NCI-H510A (cell line): ENCODE measurements at regions not wholly inside any gene's neighbourhood (a gene's known extent, or its start where the extent isn't known, plus 50 kb on each side); places are given as distances from the start of the nearest gene placed in this dataset.
"Not testable (repeated sequence)": the region's sequence is repeated elsewhere in the genome, so short reads cannot be mapped to it uniquely, and the experiment has no call there.

ENCODE experiments used
- DNase-seq: peaks from one replicate; lab custom pipeline; 2025; lab: John Stamatoyannopoulos, UW

DNA sequence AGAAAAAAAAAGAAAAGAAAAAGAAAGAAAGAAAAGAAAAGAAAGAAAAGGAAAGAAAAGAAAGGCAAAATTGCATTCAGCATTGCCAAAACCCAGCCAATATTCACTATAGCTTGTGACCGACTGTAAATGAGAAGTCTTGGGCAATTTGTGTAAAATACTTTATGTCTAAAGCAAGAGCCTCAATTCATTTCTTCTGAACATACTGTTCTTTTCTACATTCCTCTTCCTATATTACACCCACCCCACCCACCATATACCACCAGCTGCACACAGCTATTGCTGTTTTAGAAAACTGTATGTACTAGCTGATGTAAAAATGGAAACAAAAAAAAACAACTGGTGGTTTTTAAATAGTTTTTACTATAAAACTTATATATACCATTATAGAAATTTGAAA is 156.9 kb upstream of the TTC29 start:
- no peak for DNase-seq

DNA sequence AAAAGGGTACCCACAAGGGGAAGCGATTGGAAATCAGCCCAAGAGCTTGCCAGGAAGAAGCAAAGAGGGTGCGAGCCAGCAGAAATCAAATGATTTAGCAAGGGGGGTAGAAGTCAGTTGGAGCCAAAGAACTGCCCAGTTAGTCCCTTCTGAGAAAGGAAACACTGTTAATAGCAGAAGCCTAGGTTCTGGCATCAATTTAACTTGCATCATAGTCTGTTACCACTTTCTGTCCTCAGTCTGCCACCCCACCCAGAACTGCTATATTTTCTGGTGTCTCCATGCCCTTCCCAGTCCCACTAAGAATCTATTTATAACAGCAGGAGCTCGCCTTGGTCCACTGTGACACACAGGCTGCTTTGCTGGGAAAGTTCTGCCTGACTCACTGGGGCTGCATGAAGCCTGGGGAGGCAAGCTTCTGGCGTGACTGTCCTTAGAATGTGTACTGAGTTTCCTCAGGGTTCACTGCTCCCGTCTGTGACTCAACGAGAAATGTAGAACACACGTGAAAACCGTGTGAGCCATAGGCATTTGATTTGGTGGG is 157.8 kb upstream of the TTC29 start:
- DNase-seq = no peak

DNA sequence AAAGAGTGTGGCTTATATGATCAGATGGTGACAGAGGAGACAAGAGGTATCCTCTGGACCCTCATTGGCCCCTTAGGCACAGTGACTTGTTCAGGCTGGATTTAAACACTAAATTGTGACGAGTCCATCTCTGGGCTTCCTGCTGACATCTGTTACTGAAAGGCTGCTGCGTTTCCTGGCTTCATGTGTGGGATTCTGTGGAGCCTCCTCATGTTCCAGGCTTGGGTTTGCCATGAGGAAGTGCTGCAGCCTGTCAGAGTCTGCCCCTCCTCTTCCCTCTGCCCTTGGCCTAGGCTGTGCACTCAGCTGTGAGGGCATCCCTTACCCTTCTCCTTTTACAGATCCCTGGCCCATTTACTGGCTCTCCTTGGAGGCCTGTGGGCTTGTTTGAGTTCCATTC is 159.1 kb upstream of the TTC29 start:
- DNase-seq = no peak

DNA sequence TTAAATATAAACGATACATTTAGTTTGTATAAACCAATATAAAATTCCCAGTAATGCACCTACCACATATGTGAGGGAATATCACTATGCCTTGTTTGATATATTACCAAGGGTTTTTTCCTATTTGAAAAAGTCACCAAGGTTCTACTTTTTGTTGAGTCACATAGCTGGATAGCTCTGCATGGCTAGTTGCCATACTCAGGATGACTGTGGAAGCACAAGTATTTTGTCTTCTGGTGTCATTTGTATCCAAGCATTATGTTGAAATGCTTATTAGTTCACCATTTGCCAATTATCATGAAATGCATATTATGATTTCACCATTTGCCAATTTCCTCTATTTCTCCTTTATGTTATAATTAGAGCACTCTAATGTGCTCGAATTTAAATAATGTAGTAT is 162.7 kb upstream of the TTC29 start:
- no peak for DNase-seq

DNA sequence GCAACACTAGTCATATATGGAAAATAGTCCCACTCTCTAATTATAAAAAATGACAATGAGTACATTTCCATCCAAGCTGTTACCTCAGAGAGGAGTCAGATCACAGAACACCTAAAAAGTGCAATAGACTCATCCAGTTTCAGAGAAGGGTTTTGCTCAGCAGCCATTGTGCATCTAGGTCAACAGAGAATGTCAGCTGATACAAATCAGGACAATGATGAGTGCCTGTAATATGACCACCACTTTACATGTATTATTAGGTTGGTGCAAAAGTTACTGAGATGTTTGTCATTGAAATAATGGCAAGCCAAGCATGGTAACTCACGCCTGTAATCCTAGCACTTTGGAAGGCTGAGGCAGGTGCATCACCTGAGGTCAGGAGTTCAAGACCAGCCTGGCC is 164.1 kb upstream of the TTC29 start:
- DNase-seq = no peak

DNA sequence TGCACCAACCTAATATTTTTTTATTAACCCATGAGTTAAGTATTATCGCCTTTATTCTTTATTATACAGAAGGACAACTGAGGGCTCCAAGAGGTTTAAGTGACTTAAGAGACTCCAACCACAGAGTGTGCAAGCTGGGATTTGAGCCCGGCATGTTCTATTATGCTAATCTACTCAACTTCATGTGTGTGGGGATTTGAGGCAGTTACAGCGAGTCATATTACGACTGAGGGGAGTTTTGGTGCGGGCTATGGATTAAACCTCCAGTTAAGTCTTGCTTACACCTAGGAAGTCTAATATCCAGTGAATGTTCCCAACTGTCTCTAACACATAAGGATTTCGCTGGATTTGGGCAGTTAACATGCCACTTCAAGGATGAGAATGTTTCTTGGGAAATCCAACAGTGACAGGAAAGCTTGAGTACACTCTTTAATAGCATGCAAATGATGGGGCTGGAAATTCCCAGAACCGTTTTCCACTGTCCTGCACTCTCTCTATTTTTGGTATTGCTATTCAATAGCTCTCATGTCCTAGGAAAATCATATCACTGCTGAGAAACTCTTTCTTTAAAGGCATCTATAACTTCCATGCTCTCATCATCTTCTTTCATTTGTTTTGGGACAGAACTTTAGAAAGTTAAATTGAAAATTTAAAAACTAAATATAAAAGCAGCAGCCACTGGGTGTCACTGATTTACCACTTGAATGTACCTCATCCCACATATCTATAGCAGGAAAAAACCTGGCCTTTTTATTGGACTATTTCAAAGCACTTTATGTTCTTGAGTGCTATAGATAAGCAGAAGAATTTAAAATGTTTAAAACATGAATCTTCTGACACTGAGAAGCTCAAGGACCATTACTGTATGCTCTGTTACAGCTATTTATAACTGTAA is 165.1 kb upstream of the TTC29 start:
- no peak for DNase-seq

DNA sequence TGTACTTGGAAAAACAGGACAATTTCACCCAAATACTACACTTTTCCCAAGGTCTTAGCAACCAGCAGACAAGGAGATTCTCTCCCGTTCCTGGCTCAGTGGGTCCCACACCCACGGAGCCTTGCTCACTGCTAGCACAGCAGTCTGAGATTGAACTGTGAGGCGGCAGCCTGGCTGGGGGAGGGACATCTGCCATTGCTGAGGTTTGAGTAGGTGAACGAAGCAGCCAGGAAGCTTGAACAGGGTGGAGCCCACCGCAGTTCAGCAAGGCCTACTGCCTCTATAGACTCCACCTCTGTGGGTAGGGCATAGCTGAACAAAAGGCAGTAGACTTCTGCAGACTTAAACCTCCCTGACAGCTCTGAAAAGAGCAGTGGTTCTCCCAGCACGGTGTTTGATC is 166.5 kb upstream of the TTC29 start:
- not testable (repeated sequence) for DNase-seq

DNA sequence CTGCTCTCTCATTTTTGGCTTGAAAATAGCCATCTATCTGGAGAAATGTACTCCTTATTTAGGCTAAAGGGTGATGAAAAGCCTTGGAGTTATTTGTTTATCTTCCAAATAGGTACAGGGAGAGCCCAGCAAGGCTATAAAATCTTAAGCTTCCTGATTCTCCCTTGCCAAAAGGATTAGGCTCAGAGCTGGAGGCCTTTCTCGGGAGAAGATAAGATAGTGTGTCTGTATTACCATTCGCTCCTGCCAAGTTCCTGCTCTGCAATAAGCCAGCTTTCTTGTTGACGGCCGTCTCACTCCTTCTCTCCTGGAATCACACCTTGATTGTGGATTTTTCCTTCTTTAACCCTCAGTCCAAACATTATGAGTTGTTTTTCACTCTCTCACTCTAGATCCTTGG is 171.8 kb upstream of the TTC29 start:
- DNase-seq = no peak

DNA sequence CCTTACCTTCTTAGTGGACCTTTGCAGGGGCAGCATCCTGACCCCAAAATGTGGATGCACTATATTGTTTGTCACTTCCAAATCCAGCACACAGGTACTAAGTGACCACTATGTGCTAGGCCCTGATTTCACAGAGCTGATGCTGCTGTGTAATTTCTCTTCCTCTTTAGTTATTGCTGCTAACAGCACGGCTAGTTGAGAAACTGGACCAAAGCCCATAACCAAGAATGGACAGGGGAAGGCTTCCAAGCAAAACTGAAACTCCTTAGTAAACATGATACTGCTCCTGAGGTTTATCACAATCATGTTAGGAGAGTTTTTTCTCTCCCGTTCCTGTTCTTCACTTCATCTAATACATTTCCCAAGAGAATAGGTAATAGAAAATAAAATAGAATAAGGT is 172.9 kb upstream of the TTC29 start:
- no peak for DNase-seq

DNA sequence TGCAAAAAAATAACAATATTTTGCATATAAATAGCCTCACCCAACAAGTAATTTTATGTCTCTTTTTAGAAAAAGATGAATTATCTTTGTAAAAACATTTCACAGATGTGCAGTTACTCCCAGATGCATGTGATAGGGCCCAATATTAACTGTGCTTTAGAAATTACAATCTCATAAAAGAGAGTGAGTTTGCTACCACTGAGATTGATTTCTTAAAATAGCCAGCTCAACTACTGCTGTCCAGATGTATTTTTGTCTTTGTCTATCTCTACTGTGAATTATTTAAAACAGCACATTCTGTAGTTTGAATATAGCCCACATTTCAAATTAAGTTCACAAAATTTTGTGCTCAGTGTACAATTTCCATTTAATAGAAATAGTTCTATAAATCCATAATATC is 177.0 kb upstream of the TTC29 start:
- DNase-seq = no peak

DNA sequence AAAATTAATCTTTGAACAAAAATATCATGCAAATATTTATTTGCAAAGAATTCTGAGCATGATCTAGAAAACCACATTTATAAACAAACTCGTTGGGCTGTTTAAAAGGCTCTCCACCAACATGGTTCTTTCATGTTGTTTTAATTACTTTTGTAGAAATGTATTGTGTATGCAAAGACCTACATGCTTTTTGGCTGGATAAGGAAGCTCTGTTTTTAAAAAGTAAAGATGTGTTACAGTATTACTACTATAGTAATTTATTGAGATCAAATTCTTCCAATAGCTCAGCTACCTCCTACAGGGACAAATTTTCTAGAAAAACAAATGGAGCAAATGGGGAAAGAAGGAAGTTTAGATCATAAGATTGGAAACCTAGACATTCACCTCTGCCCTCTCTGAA is 177.5 kb upstream of the TTC29 start:
- no peak for DNase-seq

DNA sequence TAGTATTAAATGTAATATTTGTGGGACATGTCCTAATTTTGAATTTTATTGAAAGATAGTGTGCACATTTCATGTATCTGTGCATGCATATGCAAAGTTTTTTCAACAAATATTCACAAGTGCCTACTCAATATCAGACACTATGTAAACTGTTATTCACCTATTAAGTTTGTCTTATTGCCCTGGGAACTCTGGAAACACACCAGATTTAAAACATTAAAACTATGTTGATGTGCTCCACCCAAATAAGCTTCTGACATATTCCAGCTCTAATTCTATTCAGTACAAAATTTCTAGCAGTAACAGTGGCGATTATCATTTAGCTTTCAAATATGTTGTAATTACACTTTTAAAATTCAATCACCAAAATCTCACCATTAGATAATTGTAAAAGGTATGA is 183.1 kb upstream of the TTC29 start:
- DNase-seq = no peak

DNA sequence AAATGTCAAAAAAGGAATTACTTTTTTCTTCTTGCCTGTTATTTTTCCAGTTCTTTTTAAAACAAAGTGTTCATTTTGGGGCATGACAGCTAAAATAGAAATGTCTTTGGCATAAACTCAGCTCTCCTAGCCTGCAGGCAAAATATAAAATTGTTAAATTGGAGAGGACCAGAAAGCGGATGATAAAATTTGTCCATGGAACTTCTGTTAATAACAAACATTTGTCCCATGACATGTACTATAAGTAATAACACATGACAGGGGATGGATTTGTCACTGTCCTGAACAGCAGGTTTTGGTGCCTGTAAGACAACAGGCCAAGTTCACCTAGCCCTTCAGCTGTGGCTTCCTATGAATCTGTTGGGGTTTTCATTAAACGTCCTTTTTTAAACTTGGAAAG is 184.0 kb upstream of the TTC29 start:
- no peak for DNase-seq

DNA sequence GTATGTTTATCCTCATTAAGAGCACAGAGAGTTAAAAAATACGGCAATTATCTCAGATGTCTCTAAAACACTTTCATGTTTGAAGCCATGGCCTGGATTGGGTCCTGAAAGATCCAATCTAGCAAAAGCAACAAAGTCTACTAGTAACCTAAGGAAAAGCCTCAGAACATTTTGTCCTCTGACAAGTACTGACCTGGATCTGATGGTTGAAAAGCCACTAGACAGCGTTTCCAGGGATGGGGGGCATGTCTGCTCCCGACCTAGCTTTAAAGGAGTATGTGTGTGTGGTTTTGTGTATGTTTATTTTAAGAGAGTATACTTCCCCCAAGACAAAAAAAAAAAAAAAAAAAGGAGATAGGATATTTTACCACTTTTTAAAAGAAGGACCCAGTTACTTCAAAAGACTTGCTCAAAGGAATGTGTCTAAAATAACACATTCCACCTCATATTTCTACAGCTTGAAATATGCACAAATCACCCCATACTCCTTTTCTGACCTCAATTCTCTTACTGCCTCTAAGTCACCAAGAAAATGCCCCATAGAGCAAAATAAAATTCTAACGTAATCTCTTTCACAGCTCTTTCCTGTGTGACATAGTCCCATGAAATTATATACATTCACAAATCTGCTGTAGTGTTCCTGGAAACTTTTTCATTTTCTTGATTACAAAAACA is 189.0 kb upstream of the TTC29 start:
- DNase-seq = no peak

DNA sequence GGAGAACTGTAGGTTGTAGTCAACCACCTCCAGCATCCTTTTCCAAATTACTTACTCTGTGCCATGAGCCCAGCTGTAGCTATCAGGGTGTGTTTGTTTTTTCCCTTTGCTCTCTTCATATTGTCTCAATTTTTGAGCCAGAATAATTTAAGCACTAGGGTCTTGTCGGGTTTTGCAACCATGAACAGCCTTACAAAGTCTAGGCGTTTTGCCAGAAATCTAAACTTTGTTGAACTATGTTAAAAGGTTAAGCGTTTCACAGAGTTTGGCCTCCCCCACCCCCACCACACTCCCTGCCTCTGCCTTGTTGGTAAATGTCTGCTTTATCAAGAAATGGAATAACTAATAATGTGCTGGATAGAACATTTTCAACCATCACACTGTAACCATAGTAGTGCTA is 190.6 kb upstream of the TTC29 start:
- DNase-seq = no peak

DNA sequence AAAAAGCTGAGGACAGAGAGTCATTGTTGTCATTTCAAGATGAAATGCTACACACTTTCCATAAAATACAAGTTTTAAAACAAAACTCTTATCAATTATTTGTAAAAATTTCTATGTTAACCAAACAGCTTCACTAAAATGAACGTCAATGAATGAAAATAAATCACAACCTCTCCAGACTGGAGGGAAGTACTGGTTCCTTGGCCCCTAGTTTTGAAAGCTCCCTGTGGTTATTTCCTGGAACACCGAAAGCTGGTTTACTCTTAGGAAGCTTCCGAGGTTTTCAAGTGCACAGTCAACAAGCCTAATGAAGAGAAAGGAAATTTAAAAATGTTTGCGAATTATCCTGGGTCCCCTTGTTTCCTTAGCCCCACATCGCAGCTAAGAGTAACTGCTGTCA is 191.1 kb upstream of the TTC29 start:
- no peak for DNase-seq

DNA sequence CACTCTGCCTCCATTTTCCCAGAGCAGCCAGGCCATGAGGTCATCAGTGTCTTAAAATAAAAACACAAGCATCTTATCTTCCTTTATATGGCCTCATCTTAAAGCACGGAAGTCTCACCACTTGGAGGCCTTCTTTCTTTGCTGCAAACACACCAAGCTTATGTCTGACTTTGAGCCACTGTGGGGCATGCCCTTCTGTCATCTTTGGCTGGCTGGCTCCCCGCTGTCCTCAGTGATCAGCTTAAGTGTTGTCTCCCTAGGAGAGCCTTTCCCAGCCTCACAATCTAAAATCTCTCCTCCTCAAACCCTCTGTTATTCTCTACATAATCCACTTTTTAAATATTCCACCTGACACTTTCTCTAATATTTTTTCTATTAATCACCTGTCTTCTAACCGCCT is 191.6 kb upstream of the TTC29 start:
- DNase-seq = no peak

DNA sequence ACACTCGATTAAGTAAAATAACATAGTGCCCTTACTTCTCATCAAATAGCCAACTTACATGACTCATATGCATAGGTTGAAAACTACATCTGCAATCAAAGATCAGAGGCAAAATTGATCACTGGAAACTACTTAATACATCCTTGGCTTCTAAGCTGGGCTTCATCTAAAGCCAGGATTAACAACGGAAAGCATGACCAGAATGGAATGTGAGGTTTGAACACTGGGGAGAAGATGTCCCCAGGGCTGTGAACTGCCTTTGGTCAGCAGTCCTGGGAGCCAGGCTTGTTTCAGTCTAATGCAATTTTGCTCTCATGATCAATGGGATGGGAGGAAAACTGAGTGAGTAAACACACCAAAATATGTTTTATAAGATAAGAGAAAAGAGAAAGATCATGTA is 192.5 kb upstream of the TTC29 start:
- DNase-seq = no peak

DNA sequence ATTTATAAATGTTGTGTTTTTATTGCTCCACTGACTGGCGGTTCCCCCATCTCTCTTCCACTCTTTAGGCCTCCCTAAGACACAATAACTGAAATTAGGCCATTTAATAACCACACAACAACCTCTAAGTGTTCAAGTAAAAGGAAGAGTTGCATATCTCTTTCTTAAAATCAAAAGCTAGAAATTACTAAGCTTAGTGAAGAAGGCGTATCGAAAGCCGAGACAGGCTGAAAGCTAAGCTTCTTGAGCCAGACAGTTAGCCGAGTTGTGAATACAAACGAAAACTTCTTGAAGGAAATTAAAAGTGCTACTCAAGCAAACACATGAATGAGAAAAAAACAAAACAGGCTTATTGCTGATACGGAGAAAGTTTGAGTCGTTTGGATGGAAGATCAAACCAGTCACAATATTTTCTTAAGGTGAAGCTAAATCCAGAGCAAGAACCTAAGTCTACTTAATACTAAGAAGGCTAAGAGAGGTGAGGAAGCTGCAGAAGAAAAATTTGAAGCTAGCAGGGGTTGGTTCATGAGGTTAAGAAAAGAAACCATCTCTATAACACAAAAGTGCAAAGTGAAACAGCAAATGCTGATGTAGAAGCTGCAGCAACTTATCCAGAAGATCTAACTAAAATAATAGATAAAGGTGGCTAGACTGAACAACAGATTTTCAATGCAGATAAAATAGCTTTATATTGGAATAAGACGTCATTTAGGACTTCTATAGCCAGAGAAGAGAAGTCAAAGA is 194.0 kb upstream of the TTC29 start:
- no peak for DNase-seq

DNA sequence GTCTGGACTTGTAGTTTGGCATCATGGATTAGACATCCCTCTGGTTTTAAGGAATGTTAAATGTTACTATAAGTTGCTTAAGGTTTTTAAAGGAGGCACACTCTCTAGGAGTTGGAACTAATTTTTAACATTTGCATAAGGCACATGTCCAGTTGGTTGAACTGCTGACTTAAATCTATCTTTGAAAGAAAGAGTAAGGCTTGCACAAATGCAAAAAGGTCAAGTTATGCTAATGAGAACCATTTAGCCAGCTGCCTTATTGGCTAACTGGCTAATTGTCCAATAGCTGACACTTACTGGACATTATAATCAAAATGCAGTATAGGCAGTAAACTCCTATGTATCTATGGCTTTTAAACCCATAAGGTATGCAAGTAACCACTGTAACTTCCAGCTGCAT is 206.1 kb upstream of the TTC29 start:
- DNase-seq = no peak

DNA sequence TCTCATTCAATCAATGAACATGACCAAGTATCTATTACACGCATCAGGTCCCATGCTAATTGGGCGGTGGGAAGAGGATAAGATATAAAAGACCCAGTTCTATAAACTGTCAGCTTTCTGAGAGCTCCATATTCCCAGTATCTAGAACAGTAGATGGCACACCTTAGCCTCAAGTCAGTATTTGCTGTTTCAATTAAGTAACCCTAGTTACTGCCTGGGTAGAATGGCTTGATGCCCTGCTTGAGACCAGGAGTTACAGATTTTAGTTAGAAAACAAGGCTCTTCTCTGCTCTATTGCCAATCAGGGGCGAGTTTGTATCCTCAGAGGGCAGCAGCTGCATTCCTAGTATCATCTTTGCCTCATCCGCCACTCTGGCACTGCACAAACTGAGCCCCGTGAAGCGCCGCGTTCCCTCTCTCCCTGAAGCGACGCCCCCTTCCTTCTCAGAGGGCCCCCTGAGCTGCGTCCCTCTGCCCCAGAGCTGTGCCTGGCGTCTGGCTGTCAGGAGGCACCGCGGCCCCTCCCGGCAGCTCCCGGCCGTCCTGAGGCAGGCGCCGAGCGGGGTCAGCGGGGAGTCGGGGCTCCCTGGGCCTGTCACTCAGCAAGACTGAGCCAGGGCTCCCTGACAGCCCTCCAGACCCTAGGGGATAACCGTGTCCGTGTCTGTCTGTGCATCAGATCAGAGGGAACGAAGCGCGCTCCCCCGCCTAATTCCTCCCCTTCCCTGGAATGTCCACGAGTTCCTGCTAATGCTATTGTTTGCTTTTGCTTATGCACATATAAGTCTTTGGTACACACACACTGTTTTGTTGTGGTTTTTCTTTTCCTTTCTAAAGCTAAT is 212.4 kb upstream of the TTC29 start:
- DNase-seq = no peak
